B cell (primary cell): ENCODE measurements at regions not wholly inside any gene's neighbourhood (a gene's known extent, or its start where the extent isn't known, plus 50 kb on each side); places are given as distances from the start of the nearest gene placed in this dataset.

Experiments used
- ATAC-seq: fragments of 200-7000 bp; cut with Tn5 transposase; one replicate; pipeline ENCODE4 v1.10.0; 2021; ENCODE audit warnings: low read depth, mild to moderate bottlenecking, moderate number of reproducible peaks, moderate library complexity
- CTCF ChIA-PET: fragments of 350-600 bp; sonication (Branson Sonifier 250); formaldehyde crosslinking; loops from one replicate; lab custom pipeline; 2021; ENCODE audit warnings: antibody characterized with exemption, inconsistent platforms; lab: Charles Lee
- POLR2A ChIA-PET: fragments of 350-600 bp; sonication (Branson Sonifier 250); formaldehyde crosslinking; loops from one replicate; lab custom pipeline; 2021; ENCODE audit warnings: antibody characterized with exemption; lab: Charles Lee
- DNase-seq: peaks from one replicate; pipeline ENCODE4 v3.0.0; 2013
- H2AFZ ChIP-seq: 2 replicates; pipeline ENCODE4 v1.6.1; 2012; ENCODE audit warnings: mild to moderate bottlenecking, low read depth, low read length; ENCODE audit not compliant: insufficient read depth, poor library complexity, severe bottlenecking
- H3K27ac ChIP-seq, 2 donors: 1 replicate in 1 of 2; 2 replicates in 1 of 2; pipeline ENCODE4 v1.5.1; 2012 to 2013; ENCODE audit warnings: low read length in 2 of 2, mild to moderate bottlenecking in 2 of 2, moderate library complexity in 1 of 2
- H3K27me3 ChIP-seq, 4 experiments: fragments of 200-600 bp in 1 of 4; sonication (generic) in 1 of 4; replicated peaks in 1 of 4; 1 replicate in 2 of 4; 2 replicates in 2 of 4; pipeline versions ENCODE4 v1.6.1 to v1.7.0; 2013 to 2016; ENCODE audit warnings: low read length in 3 of 4, mild to moderate bottlenecking in 2 of 4, mixed read lengths in 1 of 4, moderate library complexity in 1 of 4; ENCODE audit not compliant: insufficient read depth in 4 of 4, control insufficient read depth in 3 of 4; ENCODE audit errors: control extremely low read depth in 1 of 4
- H3K36me3 ChIP-seq, 2 experiments: replicated peaks in 1 of 2; 1 replicate in 1 of 2; 2 replicates in 1 of 2; pipeline versions ENCODE4 v1.6.1 to v1.7.1; 2013; ENCODE audit warnings: low read length in 1 of 2; ENCODE audit not compliant: insufficient read depth in 2 of 2, control insufficient read depth in 1 of 2; ENCODE audit errors: control extremely low read depth in 1 of 2, extremely low read depth in 1 of 2
- H3K4me1 ChIP-seq, 2 donors: fragments of 200-600 bp in 1 of 2; sonication (generic) in 1 of 2; 1 replicate in 1 of 2; 2 replicates in 1 of 2; pipeline versions ENCODE4 v1.5.1 to v1.6.1; 2013 to 2017; ENCODE audit warnings: low read length in 2 of 2; ENCODE audit not compliant: control insufficient read depth in 2 of 2, insufficient read depth in 2 of 2
- H3K4me2 ChIP-seq: replicated peaks from 2 replicates; pipeline ENCODE3; 2012; ENCODE audit warnings: mild to moderate bottlenecking, low read depth, low read length; ENCODE audit not compliant: poor library complexity, severe bottlenecking
- H3K4me3 ChIP-seq, 5 experiments: fragments of 200-600 bp in 1 of 5; sonication (generic) in 1 of 5; 1 replicate in 3 of 5; 2 replicates in 2 of 5; pipeline versions ENCODE4 v1.5.1 to v1.7.0; 2011 to 2016; ENCODE audit warnings: low read length in 4 of 5, mild to moderate bottlenecking in 4 of 5, low read depth in 2 of 5, control low read depth in 1 of 5, moderate library complexity in 1 of 5; ENCODE audit not compliant: insufficient read depth in 1 of 5; ENCODE audit errors: control extremely low read depth in 1 of 5, extremely low read depth in 1 of 5
- H3K79me2 ChIP-seq: fragments of 200-600 bp; sonication (generic); one replicate; pipeline ENCODE4 v1.6.0; 2016; ENCODE audit warnings: low read length; ENCODE audit not compliant: control insufficient read depth, insufficient read depth
- H3K9ac ChIP-seq: fragments of 200-600 bp; sonication (generic); 2 replicates; pipeline ENCODE4 v1.6.1; 2017; ENCODE audit warnings: mild to moderate bottlenecking, low read length, moderate library complexity
- H3K9me3 ChIP-seq, 3 donors: one replicate each; pipeline versions ENCODE4 v1.6.1 to v1.7.1; 2013; ENCODE audit warnings: low read length in 2 of 3; ENCODE audit not compliant: control insufficient read depth in 2 of 3, insufficient read depth in 1 of 3; ENCODE audit errors: control extremely low read depth in 1 of 3
- H4K20me1 ChIP-seq: 2 replicates; pipeline ENCODE4 v1.6.0; 2012; ENCODE audit warnings: mild to moderate bottlenecking, low read length; ENCODE audit not compliant: insufficient read depth, control insufficient read depth, poor library complexity, severe bottlenecking
- H3K27ac Mint-ChIP-seq: one replicate; pipeline ENCODE4 v1.8.0; 2021; ENCODE audit warnings: mixed read lengths
- H3K27me3 Mint-ChIP-seq: one replicate; pipeline ENCODE4 v1.8.0; 2021; ENCODE audit warnings: mixed read lengths
- H3K4me1 Mint-ChIP-seq: one replicate; pipeline ENCODE4 v1.8.0; 2021; ENCODE audit warnings: mixed read lengths
- H3K4me3 Mint-ChIP-seq: one replicate; pipeline ENCODE4 v1.8.0; 2021; ENCODE audit warnings: mixed read lengths
- H3K9me3 Mint-ChIP-seq: one replicate; pipeline ENCODE4 v1.8.0; 2022; ENCODE audit warnings: mixed read lengths; ENCODE audit not compliant: insufficient read depth
- CTCF ChIP-seq: fragments of 200-600 bp; IDR thresholded peaks from one replicate; pipeline ENCODE4 v1.8.0; 2022; ENCODE audit warnings: antibody characterized with exemption, mild to moderate bottlenecking
- EZH2 ChIP-seq: IDR thresholded peaks from 2 replicates; pipeline ENCODE4 v1.6.1; 2012; ENCODE audit warnings: borderline replicate concordance, low read depth, mild to moderate bottlenecking, moderate library complexity, low read length; ENCODE audit not compliant: insufficient read depth, poor library complexity, severe bottlenecking
- WGBS: methylation state at CpG from one replicate; pipeline ENCODE4 v1.1.5; 2013; ENCODE audit warnings: missing lambda C conversion rate; ENCODE audit not compliant: insufficient coverage; 5-methylcytosine and 5-hydroxymethylcytosine counted together
- intact Hi-C: fragments of 100-400 bp; cut with micrococcal nuclease; formaldehyde crosslinking; loops from one replicate; pipeline ENCODE4 v1.10.0; 2022

GRCh38 chr18:41324020-41324791 is 630.8 kb upstream of the PIK3C3 start:
- POLR2A ChIA-PET: no interaction called here
- H3K27me3 Mint-ChIP-seq: no peaks in the 10 kb centered on the region
- TF ChIP-seq CTCF (no peak), EZH2 (no peak)
- H3K27ac ChIP-seq: no peak overlapping the region
- H3K4me3 Mint-ChIP-seq: no peak overlapping the region
- H3K9me3 Mint-ChIP-seq: peaks cover 5% of the 10 kb centered on the region
- ATAC-seq (no peak), DNase-seq (no peak)
- intact Hi-C loops: no loop called here
- CTCF ChIA-PET: no interaction called here
- 61% methylated on average over 2 of the region's 2 CpGs for WGBS
- no peak overlapping the region for H3K9ac ChIP-seq
- H3K27me3 ChIP-seq: no peaks in the 10 kb centered on the region
- peaks cover 0 to 7% (median 0%) of the 10 kb centered on the region in 3 donors for H3K9me3 ChIP-seq
- no peaks in the 10 kb centered on the region for H3K4me1 Mint-ChIP-seq
- H3K79me2 ChIP-seq: no peaks in the 10 kb centered on the region
- no peak overlapping the region for H3K4me2 ChIP-seq
- no peak overlapping the region for H3K4me3 ChIP-seq
- H4K20me1 ChIP-seq: no peaks in the 10 kb centered on the region
- no peaks in the 10 kb centered on the region for H3K4me1 ChIP-seq
- H3K27ac Mint-ChIP-seq: no peak overlapping the region
- H2AFZ ChIP-seq: no peak overlapping the region
- H3K36me3 ChIP-seq: no peaks in the 10 kb centered on the region

- Mint-ChIP-seq H3K27me3 (no peaks in the 10 kb centered on the region), H3K9me3 (peaks cover 5% of the 10 kb centered on the region), H3K4me1 (no peaks in the 10 kb centered on the region), H3K4me3 (no peak overlapping the region), H3K27ac (no peak overlapping the region)
- CTCF ChIA-PET: no interaction called here
- no peak overlapping the region for H3K4me3 ChIP-seq
- no peak overlapping the region for H3K4me2 ChIP-seq
- H3K9me3 ChIP-seq: no peaks in the 10 kb centered on the region
- ATAC-seq (no peak), DNase-seq (no peak)
- H3K9ac ChIP-seq: no peak overlapping the region
- TF ChIP-seq CTCF (no peak), EZH2 (no peak)
- POLR2A ChIA-PET: no interaction called here
- no peaks in the 10 kb centered on the region for H4K20me1 ChIP-seq
- intact Hi-C loops: no loop called here
- no peak overlapping the region for H2AFZ ChIP-seq
- H3K27ac ChIP-seq: no peak overlapping the region
- no peaks in the 10 kb centered on the region for H3K4me1 ChIP-seq
- H3K79me2 ChIP-seq: no peaks in the 10 kb centered on the region
- H3K36me3 ChIP-seq: no peaks in the 10 kb centered on the region
- no peaks in the 10 kb centered on the region for H3K27me3 ChIP-seq
These were observed 632.0 kb upstream of the PIK3C3 start for GRCh38 chr18:41323044-41323443.
